ENCODE measurements at regions not wholly inside any gene's neighbourhood (a gene's known extent, or its start where the extent isn't known, plus 50 kb on each side); places are given as distances from the start of the nearest gene placed in this dataset.

- H3K27ac Mint-ChIP-seq: no peak overlapping the region
- no peak overlapping the region for H3K27ac ChIP-seq (ENCODE audit: low read depth in 1 of 2, low read length in 2 of 2)
- no peaks in the 10 kb centered on the region for H3K4me1 Mint-ChIP-seq (ENCODE audit: low read depth)
- ChIA-PET CTCF (no interaction called here), POLR2A (no interaction called here)
- no peaks in the 10 kb centered on the region for H3K4me1 ChIP-seq (ENCODE audit: insufficient read depth, low read length)
- H3K36me3 ChIP-seq (ENCODE audit: insufficient read depth, low read length): no peaks in the 10 kb centered on the region
- no peak for ATAC-seq (ENCODE audit: poor library complexity)
- H3K9me3 ChIP-seq (ENCODE audit: control insufficient read depth in 1 of 2, insufficient read depth in 1 of 2, low read length in 2 of 2): peaks cover 0 to 4% of the 10 kb centered on the region in 2 experiments
- no peaks in the 10 kb centered on the region for H3K27me3 ChIP-seq (ENCODE audit: control insufficient read depth in 1 of 2, insufficient read depth in 2 of 2, low read length in 2 of 2)
- DNase-seq: no peak
- no peaks in the 10 kb centered on the region for H3K36me3 Mint-ChIP-seq (ENCODE audit: low read depth)
- H3K4me3 Mint-ChIP-seq: no peak overlapping the region
- H3K9me3 Mint-ChIP-seq: no peaks in the 10 kb centered on the region
- TF ChIP-seq, protein P1, sequence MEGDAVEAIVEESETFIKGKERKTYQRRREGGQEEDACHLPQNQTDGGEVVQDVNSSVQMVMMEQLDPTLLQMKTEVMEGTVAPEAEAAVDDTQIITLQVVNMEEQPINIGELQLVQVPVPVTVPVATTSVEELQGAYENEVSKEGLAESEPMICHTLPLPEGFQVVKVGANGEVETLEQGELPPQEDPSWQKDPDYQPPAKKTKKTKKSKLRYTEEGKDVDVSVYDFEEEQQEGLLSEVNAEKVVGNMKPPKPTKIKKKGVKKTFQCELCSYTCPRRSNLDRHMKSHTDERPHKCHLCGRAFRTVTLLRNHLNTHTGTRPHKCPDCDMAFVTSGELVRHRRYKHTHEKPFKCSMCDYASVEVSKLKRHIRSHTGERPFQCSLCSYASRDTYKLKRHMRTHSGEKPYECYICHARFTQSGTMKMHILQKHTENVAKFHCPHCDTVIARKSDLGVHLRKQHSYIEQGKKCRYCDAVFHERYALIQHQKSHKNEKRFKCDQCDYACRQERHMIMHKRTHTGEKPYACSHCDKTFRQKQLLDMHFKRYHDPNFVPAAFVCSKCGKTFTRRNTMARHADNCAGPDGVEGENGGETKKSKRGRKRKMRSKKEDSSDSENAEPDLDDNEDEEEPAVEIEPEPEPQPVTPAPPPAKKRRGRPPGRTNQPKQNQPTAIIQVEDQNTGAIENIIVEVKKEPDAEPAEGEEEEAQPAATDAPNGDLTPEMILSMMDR (IDR thresholded peaks at IDR 0.05): no peak
- intact Hi-C loops (cut with DNase I, micrococcal nuclease): no loop called here
- no peak overlapping the region for H3K4me3 ChIP-seq (ENCODE audit: low read length)
- peaks cover 6% of the 10 kb centered on the region for H3K27me3 Mint-ChIP-seq
Measured at GRCh38 chr6:168870982-168871381, 382.7 kb downstream of the THBS2 start.

DNA sequence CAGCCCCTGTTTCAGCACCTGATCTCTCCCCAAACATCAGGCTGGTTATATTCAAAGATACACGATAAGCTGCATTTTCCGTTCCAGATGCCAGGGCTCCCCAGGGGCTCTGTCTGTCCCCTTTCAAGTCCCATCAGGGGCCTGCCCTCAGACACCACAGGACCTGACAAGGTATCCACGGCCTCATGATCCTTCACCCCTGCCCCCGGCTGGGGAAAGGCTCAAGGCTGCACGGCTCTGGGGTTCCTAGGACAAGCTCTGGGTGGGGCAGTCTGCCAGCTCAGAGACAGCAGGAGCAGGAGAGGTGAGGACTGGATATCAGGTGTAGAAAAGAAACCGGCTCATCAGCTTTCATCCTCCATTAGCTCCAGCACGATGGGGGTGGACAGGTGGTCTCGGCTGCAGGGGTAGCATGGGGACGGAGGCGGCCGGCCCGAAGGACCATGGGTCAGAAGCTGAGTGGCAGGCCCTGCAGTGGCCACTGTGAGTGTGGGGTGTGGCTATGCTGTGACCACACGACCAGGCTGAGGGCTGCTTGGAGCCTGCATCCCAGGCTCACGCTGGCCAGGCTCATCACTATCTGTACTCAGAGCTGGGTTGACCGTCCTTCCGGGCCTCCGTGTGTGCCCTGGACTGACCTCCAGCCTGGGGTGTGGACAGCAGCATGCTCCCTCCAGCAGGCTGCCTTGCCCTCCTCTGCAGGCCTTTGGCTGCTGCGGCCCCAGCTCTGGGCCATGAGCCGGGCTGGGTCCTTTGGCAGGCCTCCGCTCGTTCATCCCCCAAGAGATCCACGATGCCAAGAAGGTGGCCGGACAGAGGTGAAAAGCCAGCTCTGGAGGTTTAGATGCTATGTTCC lies 386.2 kb downstream of the THBS2 start:
- Mint-ChIP-seq H3K4me3 (no peak overlapping the region), H3K27ac (no peak overlapping the region), H3K9me3 (no peaks in the 10 kb centered on the region), H3K27me3 (peaks cover 3% of the 10 kb centered on the region), H3K4me1 (ENCODE audit: low read depth) (no peaks in the 10 kb centered on the region), H3K36me3 (ENCODE audit: low read depth) (no peaks in the 10 kb centered on the region)
- Histone ChIP-seq H3K36me3 (ENCODE audit: insufficient read depth, low read length) (no peaks in the 10 kb centered on the region), H3K27me3 (ENCODE audit: control insufficient read depth in 1 of 2, insufficient read depth in 2 of 2, low read length in 2 of 2) (no peaks in the 10 kb centered on the region), H3K4me1 (ENCODE audit: insufficient read depth, low read length) (no peaks in the 10 kb centered on the region), H3K27ac (ENCODE audit: low read depth in 1 of 2, low read length in 2 of 2) (no peak overlapping the region), H3K9me3 (ENCODE audit: control insufficient read depth in 1 of 2, insufficient read depth in 1 of 2, low read length in 2 of 2) (peaks cover 0 to 4% of the 10 kb centered on the region in 2 experiments), H3K4me3 (ENCODE audit: low read length) (no peak overlapping the region)
- intact Hi-C loops (cut with DNase I, micrococcal nuclease): no loop called here
- ATAC-seq (ENCODE audit: poor library complexity): no peak
- no peak for DNase-seq
- ChIA-PET CTCF (no interaction called here), POLR2A (no interaction called here)
- TF ChIP-seq, protein P1 (IDR thresholded peaks at IDR 0.05): no peak

- Histone ChIP-seq H3K4me3 (ENCODE audit: low read length) (no peak overlapping the region), H3K27ac (ENCODE audit: low read depth in 1 of 2, low read length in 2 of 2) (no peak overlapping the region), H3K27me3 (ENCODE audit: control insufficient read depth in 1 of 2, insufficient read depth in 2 of 2, low read length in 2 of 2) (no peaks in the 10 kb centered on the region), H3K9me3 (ENCODE audit: control insufficient read depth in 1 of 2, insufficient read depth in 1 of 2, low read length in 2 of 2) (peaks cover 0 to 4% of the 10 kb centered on the region in 2 experiments), H3K4me1 (ENCODE audit: insufficient read depth, low read length) (no peaks in the 10 kb centered on the region), H3K36me3 (ENCODE audit: insufficient read depth, low read length) (no peaks in the 10 kb centered on the region)
- ATAC-seq (ENCODE audit: poor library complexity) (no peak), DNase-seq (no peak)
- intact Hi-C loops (cut with DNase I, micrococcal nuclease): no loop called here
- POLR2A ChIA-PET: no interaction called here
- H3K36me3 Mint-ChIP-seq (ENCODE audit: low read depth): no peaks in the 10 kb centered on the region
- H3K27ac Mint-ChIP-seq: no peak overlapping the region
- no peaks in the 10 kb centered on the region for H3K9me3 Mint-ChIP-seq
- no peaks in the 10 kb centered on the region for H3K4me1 Mint-ChIP-seq (ENCODE audit: low read depth)
- H3K27me3 Mint-ChIP-seq: peaks cover 3% of the 10 kb centered on the region
- CTCF ChIA-PET: no interaction called here
- TF ChIP-seq, protein P1 (IDR thresholded peaks at IDR 0.05): no peak
- H3K4me3 Mint-ChIP-seq: no peak overlapping the region
Measured at GRCh38 chr6:168866534-168866933, 387.1 kb downstream of the THBS2 start.
